Prostate gland (tissue), 2 donors: ENCODE measurements at regions not wholly inside any gene's neighbourhood (a gene's known extent, or its start where the extent isn't known, plus 50 kb on each side); places are given as distances from the start of the nearest gene placed in this dataset.

Experiments used
- DNase-seq: peaks from one replicate; pipeline ENCODE4 v3.0.0-alpha.2; 2019; ENCODE audit warnings: low spot score
- H3K27ac ChIP-seq, 2 donors: fragments of 200-600 bp; sonication (generic); 2 replicates each; pipeline ENCODE4 v1.5.1; 2017 to 2019
- H3K27me3 ChIP-seq: fragments of 200-600 bp; sonication (generic); replicated peaks from 2 replicates; pipeline ENCODE4 v1.5.1; 2019; ENCODE audit not compliant: insufficient read depth
- H3K36me3 ChIP-seq, 2 donors: fragments of 200-600 bp; sonication (generic); 1 replicate in 1 of 2; 2 replicates in 1 of 2; pipeline versions ENCODE4 v1.5.1 to v1.8.1; 2017 to 2019
- H3K4me1 ChIP-seq: fragments of 200-600 bp; sonication (generic); replicated peaks from 2 replicates; pipeline ENCODE4 v1.5.1; 2019
- H3K4me3 ChIP-seq, 2 donors: fragments of 200-600 bp; sonication (generic); 2 replicates each; pipeline ENCODE4 v1.5.1; 2017 to 2019
- H3K9me3 ChIP-seq: fragments of 200-600 bp; sonication (generic); 2 replicates; pipeline ENCODE4 v1.5.1; 2017
- CTCF ChIP-seq, 4 experiments: fragments of 200-600 bp in 2 of 4; fragments of 450-650 bp in 2 of 4; sonication (generic) in 2 of 4; IDR thresholded peaks; 1 replicate in 3 of 4; 2 replicates in 1 of 4; pipeline ENCODE4 v1.5.1; 2016 to 2019; ENCODE audit warnings: antibody characterized with exemption in 4 of 4, mild to moderate bottlenecking in 2 of 4, moderate library complexity in 2 of 4
- POLR2A ChIP-seq: fragments of 450-650 bp; IDR thresholded peaks from one replicate; pipeline ENCODE4 v1.6.1; 2016; ENCODE audit warnings: antibody characterized with exemption, mild to moderate bottlenecking
- POLR2AphosphoS5 ChIP-seq: sonication (generic); formaldehyde crosslinking; IDR thresholded peaks from one replicate; pipeline ENCODE4 v1.6.1; 2017; ENCODE audit warnings: antibody characterized with exemption
- WGBS: methylation state at CpG from one replicate; pipeline ENCODE4 v1.1.5; 2018; 5-methylcytosine and 5-hydroxymethylcytosine counted together
- intact Hi-C: fragments of 100-400 bp; cut with DNase I; formaldehyde crosslinking; loops from one replicate; pipeline ENCODE4 v1.14.2; 2022

DNA sequence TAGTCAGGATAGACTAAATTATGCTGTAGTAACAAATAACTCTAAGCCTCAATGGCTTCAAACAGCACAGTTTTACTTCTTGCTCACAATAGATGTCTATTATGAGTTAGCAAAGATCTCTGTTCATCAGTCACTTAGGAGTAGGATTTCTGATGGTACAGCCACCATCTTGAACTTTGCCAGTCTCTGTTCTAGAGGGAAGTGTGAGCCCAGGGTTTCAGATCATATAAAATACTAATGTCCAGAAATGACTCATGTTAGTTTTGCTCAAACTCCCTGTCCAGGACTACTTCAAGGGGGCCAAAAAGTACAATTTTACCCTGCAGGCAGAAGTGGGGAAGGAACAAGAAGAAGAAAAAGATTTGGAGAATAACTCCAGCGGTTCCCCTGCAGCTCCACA, 77.1 kb upstream of the LSM6 start:
- intact Hi-C loops: no loop called here
- H3K4me3 ChIP-seq: no peak overlapping the region
- no peak for DNase-seq
- H3K27ac ChIP-seq: no peak overlapping the region
- no peaks in the 10 kb centered on the region for H3K27me3 ChIP-seq
- no peaks in the 10 kb centered on the region for H3K9me3 ChIP-seq
- 100% methylated on average over 1 of the region's 1 CpG for WGBS
- no peaks in the 10 kb centered on the region for H3K36me3 ChIP-seq
- H3K4me1 ChIP-seq: no peaks in the 10 kb centered on the region
- TF ChIP-seq CTCF (IDR thresholded peaks at IDR 0.05) (no peak), POLR2AphosphoS5 (no peak)

DNA sequence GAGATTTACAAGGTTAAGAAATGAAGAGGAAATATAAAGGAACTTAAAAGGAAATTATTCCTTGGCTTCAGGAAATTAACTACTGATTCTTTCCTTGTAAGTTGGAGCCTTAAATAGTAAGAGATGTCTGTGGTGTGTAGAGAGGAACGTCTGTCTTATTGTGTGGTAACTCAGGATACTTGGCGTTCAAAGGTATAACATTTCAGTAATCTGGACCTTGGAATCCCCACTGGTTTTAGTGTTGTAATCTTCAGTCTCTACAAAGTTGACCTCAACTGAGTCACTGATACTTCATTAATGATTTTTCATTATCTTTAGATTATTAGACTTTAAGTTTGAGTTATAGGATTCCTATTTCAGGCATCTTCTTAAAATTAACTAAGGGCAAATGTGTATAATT, 79.1 kb upstream of the LSM6 start:
- no peaks in the 10 kb centered on the region for H3K9me3 ChIP-seq
- no peaks in the 10 kb centered on the region for H3K4me1 ChIP-seq
- H3K36me3 ChIP-seq: no peaks in the 10 kb centered on the region
- TF ChIP-seq CTCF (IDR thresholded peaks at IDR 0.05): no peak
- no peak for TF ChIP-seq POLR2A
- no peak for TF ChIP-seq POLR2AphosphoS5
- no peak for DNase-seq
- intact Hi-C loops: no loop called here
- H3K27me3 ChIP-seq: no peaks in the 10 kb centered on the region
- H3K4me3 ChIP-seq: no peak overlapping the region
- no peak overlapping the region for H3K27ac ChIP-seq
- 79% methylated on average over 2 of the region's 2 CpGs for WGBS

- no peak for TF ChIP-seq CTCF (IDR thresholded peaks at IDR 0.05)
- TF ChIP-seq POLR2AphosphoS5: no peak
- TF ChIP-seq POLR2A: no peak
Observed at GRCh38 chr4:146095860-146096259, 79.7 kb upstream of the LSM6 start.

GRCh38 chr4:146095091-146095690, 80.3 kb upstream of the LSM6 start:
- Histone ChIP-seq H3K9me3 (no peaks in the 10 kb centered on the region), H3K27me3 (no peaks in the 10 kb centered on the region), H3K4me3 (no peak overlapping the region), H3K4me1 (no peaks in the 10 kb centered on the region), H3K27ac (no peak overlapping the region), H3K36me3 (no peaks in the 10 kb centered on the region)
- TF ChIP-seq CTCF (IDR thresholded peaks at IDR 0.05) (peak in 3 of 4 experiments; percentile 52 to 64 (median 62)), POLR2A (no peak)
- 62% methylated on average over 4 of the region's 4 CpGs for WGBS
- peak; percentile 39 for DNase-seq
- intact Hi-C loops: no loop called here

More at GRCh38 chr4:146095860-146096259, 79.7 kb upstream of the LSM6 start:
- Histone ChIP-seq H3K36me3 (no peaks in the 10 kb centered on the region), H3K4me3 (no peak overlapping the region), H3K4me1 (no peaks in the 10 kb centered on the region), H3K27me3 (no peaks in the 10 kb centered on the region), H3K27ac (no peak overlapping the region), H3K9me3 (no peaks in the 10 kb centered on the region)
- intact Hi-C loops: no loop called here
- whole genome bisulfite sequencing: 72% methylated on average over 2 of the region's 2 CpGs
- DNase-seq: no peak

DNA sequence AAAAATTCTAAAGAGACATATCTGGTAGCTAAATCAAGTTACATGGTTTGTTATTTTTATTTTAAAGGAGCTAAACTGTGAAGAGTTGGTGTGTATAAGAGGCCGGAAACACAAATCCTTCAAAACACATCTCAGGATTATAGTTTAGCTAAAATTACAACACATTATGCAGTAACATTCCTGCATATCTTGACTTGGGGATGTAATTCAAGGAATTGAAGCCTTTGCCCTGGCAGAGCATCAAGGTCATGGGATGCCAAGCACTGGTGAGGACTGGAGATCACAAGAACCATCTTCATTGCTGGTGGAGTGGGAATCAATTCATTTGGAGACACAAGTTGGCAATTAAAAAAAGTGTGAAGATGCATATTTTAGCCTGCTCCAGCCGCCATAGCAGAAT, 86.8 kb upstream of the LSM6 start:
- 96% methylated on average over 2 of the region's 2 CpGs for WGBS
- intact Hi-C loops: no loop called here
- H3K9me3 ChIP-seq: no peaks in the 10 kb centered on the region
- H3K27me3 ChIP-seq: no peaks in the 10 kb centered on the region
- no peak overlapping the region for H3K27ac ChIP-seq
- H3K4me1 ChIP-seq: no peaks in the 10 kb centered on the region
- no peak overlapping the region for H3K4me3 ChIP-seq
- H3K36me3 ChIP-seq: no peaks in the 10 kb centered on the region
- DNase-seq: no peak
- TF ChIP-seq POLR2A (no peak), POLR2AphosphoS5 (no peak), CTCF (IDR thresholded peaks at IDR 0.05) (no peak)
